Suprapubic skin (tissue), 4 donors: ENCODE measurements at regions not wholly inside any gene's neighbourhood (a gene's known extent, or its start where the extent isn't known, plus 50 kb on each side); places are given as distances from the start of the nearest gene placed in this dataset.

Experiments used
- POLR2A ChIP-seq, 2 donors: fragments of 450-650 bp; IDR thresholded peaks; one replicate each; pipeline ENCODE4 v1.6.1; 2017; ENCODE audit warnings: antibody characterized with exemption in 2 of 2, mild to moderate bottlenecking in 2 of 2, moderate library complexity in 2 of 2
- POLR2AphosphoS5 ChIP-seq, 3 donors: sonication (generic); formaldehyde crosslinking; IDR thresholded peaks; one replicate each; pipeline ENCODE4 v1.6.1; 2017; ENCODE audit warnings: antibody characterized with exemption in 3 of 3
- TF ChIP-seq, protein P1 (sequence below), 2 donors: fragments of 200-600 bp in 1 of 2; fragments of 450-650 bp in 1 of 2; sonication (generic) in 1 of 2; IDR thresholded peaks; one replicate each; pipeline ENCODE4 v1.5.1; 2016 to 2019; ENCODE audit warnings: antibody characterized with exemption in 2 of 2, mild to moderate bottlenecking in 1 of 2, moderate library complexity in 1 of 2

DNA sequence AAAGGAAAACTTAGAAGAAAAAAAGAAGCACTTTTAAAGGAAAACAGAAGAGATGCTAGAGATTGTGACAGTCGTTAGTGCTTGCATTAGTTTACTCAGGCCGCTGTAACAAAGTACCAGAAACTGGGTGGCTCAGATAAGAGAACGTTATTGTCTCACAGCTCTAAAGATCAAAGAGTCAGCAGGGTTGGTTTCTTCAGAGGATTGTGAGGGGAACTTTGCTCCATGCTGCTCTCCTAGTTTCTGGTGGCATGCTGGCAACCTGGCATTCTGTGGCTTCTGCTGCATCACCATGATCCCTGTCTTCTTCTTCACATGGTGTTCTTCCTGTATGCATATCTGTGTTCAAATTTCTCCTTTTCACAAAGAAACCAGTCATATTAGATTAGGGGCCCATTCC lies 119.4 kb upstream of the PLEKHA5 start:
- no peak for TF ChIP-seq POLR2AphosphoS5 (IDR thresholded peaks at IDR 0.05)
- TF ChIP-seq, protein P1, sequence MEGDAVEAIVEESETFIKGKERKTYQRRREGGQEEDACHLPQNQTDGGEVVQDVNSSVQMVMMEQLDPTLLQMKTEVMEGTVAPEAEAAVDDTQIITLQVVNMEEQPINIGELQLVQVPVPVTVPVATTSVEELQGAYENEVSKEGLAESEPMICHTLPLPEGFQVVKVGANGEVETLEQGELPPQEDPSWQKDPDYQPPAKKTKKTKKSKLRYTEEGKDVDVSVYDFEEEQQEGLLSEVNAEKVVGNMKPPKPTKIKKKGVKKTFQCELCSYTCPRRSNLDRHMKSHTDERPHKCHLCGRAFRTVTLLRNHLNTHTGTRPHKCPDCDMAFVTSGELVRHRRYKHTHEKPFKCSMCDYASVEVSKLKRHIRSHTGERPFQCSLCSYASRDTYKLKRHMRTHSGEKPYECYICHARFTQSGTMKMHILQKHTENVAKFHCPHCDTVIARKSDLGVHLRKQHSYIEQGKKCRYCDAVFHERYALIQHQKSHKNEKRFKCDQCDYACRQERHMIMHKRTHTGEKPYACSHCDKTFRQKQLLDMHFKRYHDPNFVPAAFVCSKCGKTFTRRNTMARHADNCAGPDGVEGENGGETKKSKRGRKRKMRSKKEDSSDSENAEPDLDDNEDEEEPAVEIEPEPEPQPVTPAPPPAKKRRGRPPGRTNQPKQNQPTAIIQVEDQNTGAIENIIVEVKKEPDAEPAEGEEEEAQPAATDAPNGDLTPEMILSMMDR (IDR thresholded peaks at IDR 0.05), result no peak
- TF ChIP-seq POLR2A (IDR thresholded peaks at IDR 0.05), result no peak
